ENCODE measurements at regions not wholly inside any gene's neighbourhood (a gene's known extent, or its start where the extent isn't known, plus 50 kb on each side); places are given as distances from the start of the nearest gene placed in this dataset.
"Not testable (repeated sequence)": the region's sequence is repeated elsewhere in the genome, so short reads cannot be mapped to it uniquely, and the experiment has no call there.

DNA sequence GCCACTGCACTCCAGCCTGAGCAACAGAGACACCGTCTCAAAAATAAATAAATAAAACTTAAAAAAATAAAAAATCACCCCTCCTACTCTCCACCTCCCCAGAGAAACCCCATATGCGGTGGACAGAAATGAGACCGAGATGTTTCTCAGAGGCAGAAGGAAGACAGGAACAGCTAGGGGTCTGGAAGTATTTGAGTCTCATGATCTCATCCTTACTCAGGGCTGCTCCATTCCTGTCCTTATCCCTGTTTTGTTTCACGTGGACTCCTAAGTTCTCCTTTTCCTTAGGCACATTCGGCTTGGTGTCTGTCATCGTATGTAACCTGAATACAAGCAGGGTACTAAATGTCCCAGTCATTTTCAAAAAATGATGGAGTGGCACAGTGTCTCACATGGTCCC is 76.1 kb downstream of the C9orf50 start:
- TF ChIP-seq CTCF (IDR thresholded peaks at IDR 0.05; ENCODE audit: extremely low read depth, missing control alignments), result no peak
- no peak for DNase-seq (ENCODE audit: low spot score)

- no peak for DNase-seq (ENCODE audit: low spot score)
- TF ChIP-seq CTCF (IDR thresholded peaks at IDR 0.05; ENCODE audit: extremely low read depth, missing control alignments), result no peak
Measured at GRCh38 chr9:129542741-129543140, 78.2 kb downstream of the C9orf50 start.

- TF ChIP-seq CTCF (IDR thresholded peaks at IDR 0.05; ENCODE audit: extremely low read depth, missing control alignments), result no peak
- DNase-seq (ENCODE audit: low spot score), result no peak
Measured at GRCh38 chr9:129541270-129541669, 79.6 kb downstream of the C9orf50 start.

DNA sequence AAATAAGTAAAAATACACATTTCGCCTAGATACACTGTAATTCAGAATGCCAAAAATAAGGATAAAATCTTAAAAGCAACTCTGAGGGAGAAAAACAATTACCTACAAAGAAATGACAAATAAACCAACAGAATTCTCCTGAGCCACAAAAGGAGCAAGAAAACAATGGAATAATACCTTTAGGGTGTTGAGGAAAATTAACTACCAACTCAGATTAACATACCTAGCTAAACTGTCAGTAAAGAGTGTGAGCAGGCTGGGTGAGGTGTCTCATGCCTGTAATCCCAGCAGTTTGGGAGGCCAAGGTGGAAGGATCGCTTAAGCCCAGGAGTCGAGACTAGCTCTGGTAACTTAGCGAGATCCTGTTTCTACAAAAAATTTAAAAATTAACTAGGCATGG is 81.5 kb downstream of the C9orf50 start:
- TF ChIP-seq CTCF (IDR thresholded peaks at IDR 0.05; ENCODE audit: extremely low read depth, missing control alignments), result no peak
- no peak for DNase-seq (ENCODE audit: low spot score)

DNA sequence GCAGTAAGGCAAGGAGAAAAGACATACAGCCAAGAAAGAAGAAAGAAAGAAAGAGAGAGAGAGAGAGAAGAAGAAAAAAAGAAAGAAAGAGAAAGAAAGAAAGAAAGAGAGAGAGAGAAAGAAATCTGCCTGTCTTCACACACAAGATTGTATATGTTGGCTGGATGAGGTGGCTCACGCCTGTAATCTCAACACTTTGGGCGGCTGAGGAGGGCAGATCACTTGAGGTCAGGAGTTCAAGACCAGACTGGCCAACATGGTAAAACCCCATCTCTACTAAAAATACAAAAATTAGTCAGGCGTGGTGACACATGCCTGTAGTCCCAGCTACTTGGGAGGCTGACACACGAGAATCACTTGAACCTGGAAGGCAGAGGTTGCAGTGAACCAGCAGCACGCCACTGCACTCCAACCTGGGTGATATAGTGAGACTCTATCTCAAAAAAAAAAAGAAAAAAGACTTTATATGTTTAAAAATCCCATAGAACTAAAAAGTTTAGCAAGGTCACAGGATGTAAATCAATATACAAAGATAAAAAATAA is 89.0 kb downstream of the C9orf50 start:
- not testable (repeated sequence) for DNase-seq (ENCODE audit: low spot score)

GRCh38 chr9:129527955-129528354 is 92.9 kb downstream of the C9orf50 start:
- not testable (repeated sequence) for DNase-seq (ENCODE audit: low spot score)

- DNase-seq (ENCODE audit: low spot score), result no peak
- no peak for TF ChIP-seq CTCF (IDR thresholded peaks at IDR 0.05; ENCODE audit: extremely low read depth, missing control alignments)
Measured at GRCh38 chr9:129525656-129526196, 95.2 kb downstream of the C9orf50 start.

- TF ChIP-seq CTCF (IDR thresholded peaks at IDR 0.05; ENCODE audit: extremely low read depth, missing control alignments), result no peak
- no peak for DNase-seq (ENCODE audit: low spot score)
Measured at GRCh38 chr9:129524582-129525270, 96.2 kb downstream of the C9orf50 start.

Data from GM20000 (cell line).